K562 (cell line): ENCODE measurements at regions not wholly inside any gene's neighbourhood (a gene's known extent, or its start where the extent isn't known, plus 50 kb on each side); places are given as distances from the start of the nearest gene placed in this dataset.

Source experiments
- ATAC-seq: fragments of 200-7000 bp; cut with Tn5 transposase; 3 replicates; pipeline ENCODE4 v1.9.1; 2020; ENCODE audit warnings: moderate library complexity
- BruUV-seq: library from RNA; stranded (reverse); fragments of 400-500 nt; replicated peaks from 2 replicates; lab custom pipeline; 2021; lab: Mats Ljungman, UMichigan
- CTCF ChIA-PET: fragments of 300-600 bp; formaldehyde crosslinking; extraction: SDS; loops from one replicate; lab custom pipeline; 2021; ENCODE audit warnings: low intra/inter-chr PET ratio; lab: Yijun Ruan, JAX
- POLR2A ChIA-PET: fragments of 300-600, 350-650 bp; sonication (Branson Sonifier 250); formaldehyde crosslinking; extraction: SDS; loops from one replicate; lab custom pipeline; 2021; ENCODE audit warnings: antibody characterized with exemption, inconsistent platforms; lab: Yijun Ruan, JAX
- DNase-seq, 4 experiments: peaks; one replicate each; pipeline versions ENCODE4 v3.0.0 to v3.0.0-alpha.2; 2011 to 2018; ENCODE audit warnings: low spot score in 3 of 4, mixed read lengths in 3 of 4; ENCODE audit errors: extremely low read depth in 1 of 4
- FAIRE-seq: peaks from 2 replicates; lab custom pipeline; 2011; peaks lifted over from hg19 to GRCh38; lab: Jason Lieb, UNC
- H2AFZ ChIP-seq: 2 replicates; pipeline ENCODE4 v1.6.0; 2011; ENCODE audit warnings: low read depth, low read length, control low read depth, inconsistent platforms
- H3K27ac ChIP-seq: fragments of 200-600 bp; 3 replicates; pipeline ENCODE4 v1.8.0; 2011; ENCODE audit warnings: low read depth, mild to moderate bottlenecking, control low read depth, inconsistent platforms, low read length, moderate library complexity, mixed read lengths; ENCODE audit errors: extremely low read depth
- H3K27me3 ChIP-seq, 2 experiments: fragments of 300-600 bp in 1 of 2; 2 replicates in 1 of 2; 3 replicates in 1 of 2; pipeline versions ENCODE4 v1.6.0 to v1.8.0; 2011; ENCODE audit warnings: inconsistent platforms in 2 of 2, low read length in 2 of 2, mild to moderate bottlenecking in 1 of 2, mixed read lengths in 1 of 2, moderate library complexity in 1 of 2; ENCODE audit not compliant: control insufficient read depth in 2 of 2, insufficient read depth in 2 of 2
- H3K36me3 ChIP-seq: fragments of 300-600 bp; 3 replicates; pipeline ENCODE4 v1.8.0; 2011; ENCODE audit warnings: mild to moderate bottlenecking, low read length, inconsistent platforms; ENCODE audit not compliant: control insufficient read depth, insufficient read depth
- H3K4me1 ChIP-seq, 2 experiments: fragments of 200-600 bp in 1 of 2; replicated peaks in 1 of 2; 2 replicates in 1 of 2; 3 replicates in 1 of 2; pipeline versions ENCODE4 v1.5.1 to v1.8.0; 2011; ENCODE audit warnings: inconsistent platforms in 2 of 2, low read length in 2 of 2, mild to moderate bottlenecking in 1 of 2, mixed read lengths in 1 of 2, moderate library complexity in 1 of 2; ENCODE audit not compliant: control insufficient read depth in 2 of 2, insufficient read depth in 2 of 2
- H3K4me2 ChIP-seq: 2 replicates; pipeline ENCODE4 v1.6.1; 2011; ENCODE audit warnings: low read length, control low read depth, inconsistent platforms, mixed read lengths; ENCODE audit not compliant: insufficient read depth
- H3K4me3 ChIP-seq: fragments of 200-600 bp; sonication (generic), shearing (Covaris generic); 2 replicates; pipeline ENCODE4 v1.5.1; 2016; ENCODE audit warnings: control low read depth, inconsistent platforms
- H3K79me2 ChIP-seq: fragments of 200-600 bp; 3 replicates; pipeline ENCODE4 v1.8.0; 2011; ENCODE audit warnings: low read length, inconsistent platforms; ENCODE audit not compliant: control insufficient read depth, insufficient read depth
- H3K9ac ChIP-seq, 2 experiments: 2 replicates each; pipeline versions ENCODE4 v1.6.0 to v1.6.1; 2011; ENCODE audit warnings: low read depth in 2 of 2, low read length in 2 of 2, control low read depth in 1 of 2, inconsistent platforms in 1 of 2, mild to moderate bottlenecking in 1 of 2, mixed read lengths in 1 of 2; ENCODE audit not compliant: insufficient read depth in 1 of 2
- H3K9me1 ChIP-seq: one replicate; pipeline ENCODE4 v1.6.0; 2011; ENCODE audit warnings: inconsistent platforms, mild to moderate bottlenecking, low read length, moderate library complexity; ENCODE audit not compliant: control insufficient read depth, insufficient read depth
- H3K9me3 ChIP-seq: replicated peaks from 2 replicates; pipeline ENCODE4 v1.5.1; 2011; ENCODE audit warnings: low read depth, low read length, inconsistent platforms; ENCODE audit not compliant: control insufficient read depth, insufficient read depth
- H4K20me1 ChIP-seq: replicated peaks from 2 replicates; pipeline ENCODE4 v1.6.1; 2011; ENCODE audit warnings: low read length, inconsistent platforms, mixed read lengths; ENCODE audit not compliant: control insufficient read depth, insufficient read depth
- ARNT ChIP-seq, 2 experiments: fragments of 450-650 bp; IDR thresholded peaks; 2 replicates each; pipeline ENCODE4 v1.6.1; 2016; ENCODE audit warnings: mild to moderate bottlenecking in 1 of 2
- BCLAF1 ChIP-seq, 2 experiments: fragments of 450-650 bp in 1 of 2; IDR thresholded peaks; 2 replicates each; pipeline ENCODE4 v1.6.1; 2011 to 2017; ENCODE audit warnings: low read depth in 2 of 2, antibody characterized with exemption in 1 of 2, borderline replicate concordance in 1 of 2, low read length in 1 of 2, mild to moderate bottlenecking in 1 of 2, mixed read lengths in 1 of 2; ENCODE audit not compliant: control insufficient read depth in 1 of 2
- ETS1 ChIP-seq: conservative IDR thresholded peaks from 2 replicates; pipeline ENCODE4 v1.6.1; 2011; ENCODE audit warnings: low read depth, mild to moderate bottlenecking, low read length; ENCODE audit not compliant: control insufficient read depth
- GATAD2B ChIP-seq: fragments of 450-650 bp; IDR thresholded peaks from 2 replicates; pipeline ENCODE4 v1.6.1; 2017; ENCODE audit warnings: mild to moderate bottlenecking, borderline replicate concordance
- MYC ChIP-seq, 2 experiments: fragments of 250-450 bp in 1 of 2; sonication (Bioruptor Pico) in 1 of 2; IDR thresholded peaks; 2 replicates each; pipeline versions ENCODE4 v1.5.1 to v1.6.1; 2012 to 2021; ENCODE audit warnings: low read depth in 2 of 2, borderline replicate concordance in 1 of 2, improper control_type of control experiment in 1 of 2, low read length in 1 of 2, mild to moderate bottlenecking in 1 of 2, moderate library complexity in 1 of 2
- POLR2AphosphoS5 ChIP-seq: IDR thresholded peaks from 2 replicates; pipeline ENCODE4 v1.6.1; 2011; ENCODE audit warnings: mild to moderate bottlenecking, low read depth, low read length, moderate library complexity; ENCODE audit not compliant: control insufficient read depth, insufficient read depth
- TBL1XR1 ChIP-seq, 2 experiments: IDR thresholded peaks; 2 replicates each; pipeline ENCODE4 v1.6.1; 2012; ENCODE audit warnings: improper control_type of control experiment in 2 of 2, low read length in 2 of 2, mild to moderate bottlenecking in 1 of 2
- TCF3 ChIP-seq: sonication (generic); formaldehyde crosslinking; IDR thresholded peaks from 2 replicates; pipeline ENCODE4 v1.4.0; 2020; ENCODE audit warnings: mild to moderate bottlenecking, missing genetic modification reagents
- UBTF ChIP-seq, 2 experiments: IDR thresholded peaks; 2 replicates each; pipeline ENCODE4 v1.6.1; 2012; ENCODE audit warnings: improper control_type of control experiment in 2 of 2, low read depth in 2 of 2, low read length in 2 of 2, borderline replicate concordance in 1 of 2
- ZKSCAN8 ChIP-seq: fragments of 200-800 bp; sonication (Bioruptor generic); IDR thresholded peaks from 2 replicates; pipeline ENCODE4 v1.6.1; 2016; ENCODE audit warnings: missing genetic modification characterization, missing compliant biosample characterization
- ZNF24 ChIP-seq: fragments of 450-650 bp; IDR thresholded peaks from 2 replicates; pipeline ENCODE4 v1.6.1; 2016
- ZNF655 ChIP-seq: fragments of 250-450 bp; sonication (Bioruptor Pico); IDR thresholded peaks from 2 replicates; pipeline ENCODE4 v1.5.0; 2021
- WGBS: fragments of 100-300 bp; shearing (Covaris generic); methylation state at CpG from one replicate; pipeline ENCODE4 v1.1.6; 2016; ENCODE audit warnings: low coverage, mixed read lengths; ENCODE audit not compliant: insufficient coverage; ENCODE audit errors: missing lambda C conversion rate; 5-methylcytosine and 5-hydroxymethylcytosine counted together
- in situ Hi-C: fragments of 300-500 bp; cut with MboI; formaldehyde crosslinking; loops from 4 replicates; pipeline ENCODE4 v1.15.0; 2018; ENCODE audit warnings: inconsistent platforms, mixed read lengths
- intact Hi-C: fragments of 100-400 bp; cut with micrococcal nuclease; formaldehyde crosslinking; loops from 2 replicates; pipeline ENCODE4 v1.14.2; 2022

GRCh38 chr7:13797545-13797944 is 191.9 kb downstream of the ETV1 start:
- no peak for DNase-seq
- WGBS: 0% methylated on average over 1 of the region's 1 CpG
- H3K4me3 ChIP-seq: no peak overlapping the region
- TF ChIP-seq ZKSCAN8 (CRISPR knock-in tag) (no peak), TCF3 (CRISPR knock-in tag) (no peak), BCLAF1 (IDR thresholded peaks at IDR 0.05; ENCODE audit: borderline replicate concordance in 1 of 2, control insufficient read depth in 1 of 2, low read depth in 2 of 2, low read length in 1 of 2) (no peak), UBTF (IDR thresholded peaks at IDR 0.05; ENCODE audit: borderline replicate concordance in 1 of 2, low read depth in 2 of 2, low read length in 2 of 2) (no peak), POLR2AphosphoS5 (no peak), MYC (IDR thresholded peaks at IDR 0.05; ENCODE audit: low read depth, low read length) (no peak), MYC (CRISPR knock-in tag; IDR thresholded peaks at IDR 0.05; ENCODE audit: borderline replicate concordance, low read depth) (no peak), ETS1 (no peak), TBL1XR1 (IDR thresholded peaks at IDR 0.05; ENCODE audit: low read length in 2 of 2) (no peak), GATAD2B (no peak), ZNF655 (CRISPR knock-in tag) (no peak), ARNT (IDR thresholded peaks at IDR 0.05) (no peak), ZNF24 (no peak)
- no peak overlapping the region for H3K27ac ChIP-seq
- H2AFZ ChIP-seq: no peak overlapping the region
- no peaks in the 10 kb centered on the region for H3K27me3 ChIP-seq
- no peak for ATAC-seq
- no peak overlapping the region for H3K4me2 ChIP-seq
- CTCF ChIA-PET: no interaction called here
- no peaks in the 10 kb centered on the region for H3K4me1 ChIP-seq
- FAIRE-seq: no peak
- H3K79me2 ChIP-seq: no peaks in the 10 kb centered on the region
- H3K36me3 ChIP-seq: no peaks in the 10 kb centered on the region
- intact Hi-C loops: no loop called here
- in situ Hi-C loops: no loop called here
- no TSS peak for BruUV-seq
- no peaks in the 10 kb centered on the region for H3K9me1 ChIP-seq
- POLR2A ChIA-PET: no interaction called here
- no peaks in the 10 kb centered on the region for H4K20me1 ChIP-seq
- no peak overlapping the region for H3K9ac ChIP-seq
- H3K9me3 ChIP-seq: no peaks in the 10 kb centered on the region
